GM23338 (cell line): ENCODE measurements at regions not wholly inside any gene's neighbourhood (a gene's known extent, or its start where the extent isn't known, plus 50 kb on each side); places are given as distances from the start of the nearest gene placed in this dataset.

Experiments
- CREB1 ChIP-seq: fragments of 250-450 bp; sonication (Bioruptor Pico); IDR thresholded peaks from 2 replicates; pipeline ENCODE4 v1.5.0; 2020; ENCODE audit warnings: low read depth, mild to moderate bottlenecking, moderate library complexity
- CTCF ChIP-seq, 2 experiments: fragments of 200-600 bp in 1 of 2; sonication (generic) in 1 of 2; conservative IDR thresholded peaks; 2 replicates each; pipeline versions ENCODE4 v1.5.1 to v1.6.1; 2016 to 2017; ENCODE audit warnings: antibody characterized with exemption in 2 of 2, low read depth in 2 of 2, mild to moderate bottlenecking in 2 of 2, moderate library complexity in 1 of 2
- ETS1 ChIP-seq: IDR thresholded peaks from 2 replicates; pipeline ENCODE4 v1.6.1; 2016; ENCODE audit warnings: antibody characterized with exemption
- EZH2 ChIP-seq: fragments of 200-600 bp; sonication (generic); IDR thresholded peaks from one replicate; pipeline ENCODE4 v1.8.0; 2017; ENCODE audit warnings: antibody characterized with exemption, mild to moderate bottlenecking, low read depth; ENCODE audit not compliant: unreplicated experiment
- EZH2phosphoT487 ChIP-seq: fragments of 200-600 bp; sonication (generic); IDR thresholded peaks from one replicate; pipeline ENCODE4 v1.8.1; 2018; ENCODE audit warnings: antibody characterized with exemption; ENCODE audit not compliant: unreplicated experiment
- JUNB ChIP-seq: IDR thresholded peaks from one replicate; pipeline ENCODE4 v1.6.1; 2016; ENCODE audit warnings: antibody characterized with exemption; ENCODE audit not compliant: unreplicated experiment
- NANOG ChIP-seq: IDR thresholded peaks from 2 replicates; pipeline ENCODE4 v1.6.1; 2016; ENCODE audit warnings: antibody characterized with exemption, borderline replicate concordance
- POLR2AphosphoS5 ChIP-seq: IDR thresholded peaks from 2 replicates; pipeline ENCODE4 v1.6.1; 2016; ENCODE audit warnings: antibody characterized with exemption, low read depth
- REST ChIP-seq: IDR thresholded peaks from one replicate; pipeline ENCODE4 v1.6.1; 2018; ENCODE audit warnings: antibody characterized with exemption; ENCODE audit not compliant: unreplicated experiment
- STAT1 ChIP-seq: IDR thresholded peaks from one replicate; pipeline ENCODE4 v1.6.1; 2016; ENCODE audit warnings: antibody characterized with exemption; ENCODE audit not compliant: unreplicated experiment
- ZNF114 ChIP-seq: fragments of 250-450 bp; sonication (Bioruptor Pico); IDR thresholded peaks from 2 replicates; pipeline ENCODE4 v1.5.0; 2020; ENCODE audit warnings: mild to moderate bottlenecking, moderate library complexity

- TF ChIP-seq POLR2AphosphoS5 = no peak
- TF ChIP-seq CTCF (conservative IDR thresholded peaks at IDR 0.05; ENCODE audit: low read depth in 2 of 2) = no peak
- no peak for TF ChIP-seq ETS1
- TF ChIP-seq ZNF114 (CRISPR knock-in tag) = no peak
- no peak for TF ChIP-seq EZH2
- no peak for TF ChIP-seq EZH2phosphoT487
- TF ChIP-seq REST = no peak
- no peak for TF ChIP-seq STAT1
- TF ChIP-seq NANOG = no peak
- no peak for TF ChIP-seq JUNB
- TF ChIP-seq CREB1 = no peak
These were observed 56.4 kb upstream of the RUNX3 start for GRCh38 chr1:24986372-24986965.
